ENCODE measurements at regions not wholly inside any gene's neighbourhood (a gene's known extent, or its start where the extent isn't known, plus 50 kb on each side); places are given as distances from the start of the nearest gene placed in this dataset.

GRCh38 chr3:153894857-153895256, 226.3 kb upstream of the ARHGEF26 start:
- no peak for TF ChIP-seq POLR2AphosphoS5 (IDR thresholded peaks at IDR 0.05; ENCODE audit: low read depth, low read length)
- TF ChIP-seq, protein P1, sequence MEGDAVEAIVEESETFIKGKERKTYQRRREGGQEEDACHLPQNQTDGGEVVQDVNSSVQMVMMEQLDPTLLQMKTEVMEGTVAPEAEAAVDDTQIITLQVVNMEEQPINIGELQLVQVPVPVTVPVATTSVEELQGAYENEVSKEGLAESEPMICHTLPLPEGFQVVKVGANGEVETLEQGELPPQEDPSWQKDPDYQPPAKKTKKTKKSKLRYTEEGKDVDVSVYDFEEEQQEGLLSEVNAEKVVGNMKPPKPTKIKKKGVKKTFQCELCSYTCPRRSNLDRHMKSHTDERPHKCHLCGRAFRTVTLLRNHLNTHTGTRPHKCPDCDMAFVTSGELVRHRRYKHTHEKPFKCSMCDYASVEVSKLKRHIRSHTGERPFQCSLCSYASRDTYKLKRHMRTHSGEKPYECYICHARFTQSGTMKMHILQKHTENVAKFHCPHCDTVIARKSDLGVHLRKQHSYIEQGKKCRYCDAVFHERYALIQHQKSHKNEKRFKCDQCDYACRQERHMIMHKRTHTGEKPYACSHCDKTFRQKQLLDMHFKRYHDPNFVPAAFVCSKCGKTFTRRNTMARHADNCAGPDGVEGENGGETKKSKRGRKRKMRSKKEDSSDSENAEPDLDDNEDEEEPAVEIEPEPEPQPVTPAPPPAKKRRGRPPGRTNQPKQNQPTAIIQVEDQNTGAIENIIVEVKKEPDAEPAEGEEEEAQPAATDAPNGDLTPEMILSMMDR (IDR thresholded peaks at IDR 0.05 in 2 of 3, conservative IDR thresholded peaks at IDR 0.05 in 1 of 3; ENCODE audit: borderline replicate concordance in 1 of 3, insufficient read depth in 1 of 3, low read depth in 2 of 3, low read length in 2 of 3), result no peak
- TF ChIP-seq YY1 (IDR thresholded peaks at IDR 0.05; ENCODE audit: extremely low read depth, insufficient replicate concordance, low read depth, low read length), result no peak
- no peak for TF ChIP-seq EZH2 (IDR thresholded peaks at IDR 0.05)
- no peak for TF ChIP-seq MAX (IDR thresholded peaks at IDR 0.05)

Data from HCT116 (cell line).